CD4-positive, alpha-beta T cell treated with Interleukin-6 for 4 hours (primary cell): ENCODE measurements at regions not wholly inside any gene's neighbourhood (a gene's known extent, or its start where the extent isn't known, plus 50 kb on each side); places are given as distances from the start of the nearest gene placed in this dataset.

Experiments used
- DNase-seq: peaks from one replicate; pipeline ENCODE4 v3.0.0-alpha.2; 2020; ENCODE audit warnings: mixed read lengths

- DNase-seq, result no peak
Observed at GRCh38 chr2:219772103-219772635, 144.7 kb downstream of the SLC4A3 start.

GRCh38 chr2:219772697-219773096 lies 145.3 kb downstream of the SLC4A3 start:
- DNase-seq, result no peak

- DNase-seq, result no peak
Observed at GRCh38 chr2:219775506-219775905, 148.1 kb downstream of the SLC4A3 start.

GRCh38 chr2:219777388-219777787 lies 150.0 kb downstream of the SLC4A3 start:
- DNase-seq, result no peak

- no peak for DNase-seq
Observed at GRCh38 chr2:219778189-219778588, 150.8 kb downstream of the SLC4A3 start.

GRCh38 chr2:219782737-219783348 lies 155.4 kb downstream of the SLC4A3 start:
- no peak for DNase-seq

GRCh38 chr2:219783359-219783975 lies 156.0 kb downstream of the SLC4A3 start:
- DNase-seq, result no peak

GRCh38 chr2:219784178-219784577 lies 156.7 kb downstream of the SLC4A3 start:
- DNase-seq, result no peak

GRCh38 chr2:219789476-219789875 lies 162.0 kb downstream of the SLC4A3 start:
- DNase-seq, result no peak

- DNase-seq, result no peak
Observed at GRCh38 chr2:219792446-219792845, 165.0 kb downstream of the SLC4A3 start.

GRCh38 chr2:219798430-219798829 lies 171.0 kb downstream of the SLC4A3 start:
- no peak for DNase-seq

- DNase-seq, result no peak
Observed at GRCh38 chr2:219803294-219803693, 175.9 kb downstream of the SLC4A3 start.

- DNase-seq, result no peak
Observed at GRCh38 chr2:219810895-219811294, 183.5 kb downstream of the SLC4A3 start.

- DNase-seq, result no peak
Observed at GRCh38 chr2:219812672-219813071, 185.2 kb downstream of the SLC4A3 start.

GRCh38 chr2:219820767-219821166 lies 193.3 kb downstream of the SLC4A3 start:
- DNase-seq, result no peak

- DNase-seq, result no peak
Observed at GRCh38 chr2:219823574-219823973, 196.1 kb downstream of the SLC4A3 start.

GRCh38 chr2:219824996-219825395 lies 197.6 kb downstream of the SLC4A3 start:
- DNase-seq, result no peak

GRCh38 chr2:219828127-219828526 lies 200.7 kb downstream of the SLC4A3 start:
- no peak for DNase-seq

GRCh38 chr2:219829667-219830352 lies 202.4 kb downstream of the SLC4A3 start:
- no peak for DNase-seq

GRCh38 chr2:219830353-219830738 lies 202.9 kb downstream of the SLC4A3 start:
- no peak for DNase-seq

GRCh38 chr2:219831957-219832356 lies 204.5 kb downstream of the SLC4A3 start:
- no peak for DNase-seq

GRCh38 chr2:219832904-219833303 lies 205.5 kb downstream of the SLC4A3 start:
- DNase-seq, result no peak

GRCh38 chr2:219835493-219835892 lies 208.1 kb downstream of the SLC4A3 start:
- DNase-seq, result no peak

GRCh38 chr2:219836647-219837177 lies 209.3 kb downstream of the SLC4A3 start:
- DNase-seq, result no peak
